Fibroblast of lung (primary cell): ENCODE measurements at regions not wholly inside any gene's neighbourhood (a gene's known extent, or its start where the extent isn't known, plus 50 kb on each side); places are given as distances from the start of the nearest gene placed in this dataset.

Experiments used
- CTCF ChIP-seq, 2 donors: IDR thresholded peaks in 1 of 2; conservative IDR thresholded peaks in 1 of 2; 1 replicate in 1 of 2; 2 replicates in 1 of 2; pipeline ENCODE4 v1.5.1; 2011 to 2012; ENCODE audit warnings: low read length in 2 of 2, control low read depth in 1 of 2, inconsistent platforms in 1 of 2, low read depth in 1 of 2, mild to moderate bottlenecking in 1 of 2
- EZH2 ChIP-seq: IDR thresholded peaks from 2 replicates; pipeline ENCODE4 v1.5.1; 2012; ENCODE audit warnings: low read length, control low read depth, mild to moderate bottlenecking; ENCODE audit errors: missing control alignments

- TF ChIP-seq CTCF (conservative IDR thresholded peaks at IDR 0.05 in 1 of 2, IDR thresholded peaks at IDR 0.05 in 1 of 2; ENCODE audit: low read depth in 1 of 2, low read length in 2 of 2) (no peak), EZH2 (no peak)
These were observed 293.3 kb upstream of the TBL1XR1 start for GRCh38 chr3:177490626-177491025.
